PC-9 (cell line): ENCODE measurements at regions not wholly inside any gene's neighbourhood (a gene's known extent, or its start where the extent isn't known, plus 50 kb on each side); places are given as distances from the start of the nearest gene placed in this dataset.

Experiments used
- BruUV-seq: library from RNA; stranded (reverse); fragments of 400-500 nt; replicated peaks from 2 replicates; lab custom pipeline; 2021; lab: Mats Ljungman, UMichigan
- CTCF ChIA-PET: fragments of 300-600 bp; sonication (Branson Sonifier 250); formaldehyde crosslinking; loops from one replicate; lab custom pipeline; 2022; ENCODE audit warnings: antibody characterized with exemption; lab: Charles Lee
- POLR2A ChIA-PET: fragments of 300-600 bp; sonication (Branson Sonifier 250); formaldehyde crosslinking; loops from one replicate; lab custom pipeline; 2022; ENCODE audit warnings: antibody characterized with exemption; ENCODE audit not compliant: unreplicated experiment; lab: Charles Lee
- DNase-seq, 2 experiments: peaks; one replicate each; pipeline versions ENCODE4 v3.0.0 to v3.0.0-alpha.2; 2015 to 2022; ENCODE audit warnings: mixed read lengths in 1 of 2
- H2AFZ ChIP-seq: fragments of 200-600 bp; sonication (generic); 2 replicates; pipeline ENCODE4 v1.8.1; 2017; ENCODE audit warnings: antibody characterized with exemption
- H3F3A ChIP-seq: fragments of 200-600 bp; sonication (generic); 2 replicates; pipeline ENCODE4 v1.8.1; 2017; ENCODE audit warnings: antibody characterized with exemption, mild to moderate bottlenecking, low read depth; ENCODE audit not compliant: insufficient read depth
- H3K27ac ChIP-seq: fragments of 200-600 bp; sonication (generic); 2 replicates; pipeline ENCODE4 v1.6.1; 2016; ENCODE audit warnings: mixed run types
- H3K27me3 ChIP-seq: fragments of 200-600 bp; sonication (generic); 2 replicates; pipeline ENCODE4 v1.6.1; 2016; ENCODE audit warnings: low read depth, mixed run types; ENCODE audit not compliant: insufficient read depth
- H3K36me3 ChIP-seq: fragments of 200-600 bp; sonication (generic); 2 replicates; pipeline ENCODE4 v1.6.1; 2016; ENCODE audit warnings: low read depth, mixed run types
- H3K4me1 ChIP-seq: fragments of 200-600 bp; sonication (generic); replicated peaks from 2 replicates; pipeline ENCODE4 v1.6.1; 2016; ENCODE audit warnings: mixed run types; ENCODE audit not compliant: insufficient read depth
- H3K4me2 ChIP-seq: fragments of 200-600 bp; sonication (generic); 2 replicates; pipeline ENCODE4 v1.6.1; 2017; ENCODE audit warnings: mixed run types
- H3K4me3 ChIP-seq: fragments of 200-600 bp; sonication (generic); 2 replicates; pipeline ENCODE4 v1.6.1; 2016; ENCODE audit warnings: mixed run types
- H3K79me2 ChIP-seq: fragments of 200-600 bp; sonication (generic); 2 replicates; pipeline ENCODE4 v1.6.1; 2017; ENCODE audit warnings: low read depth, mixed run types
- H3K9me2 ChIP-seq: fragments of 200-600 bp; sonication (generic); 2 replicates; pipeline ENCODE4 v1.8.1; 2017; ENCODE audit warnings: mild to moderate bottlenecking; ENCODE audit not compliant: insufficient read depth
- H3K9me3 ChIP-seq: fragments of 200-600 bp; sonication (generic); 2 replicates; pipeline ENCODE4 v1.8.1; 2016; ENCODE audit warnings: low read depth; ENCODE audit not compliant: insufficient read depth
- H4K20me1 ChIP-seq: fragments of 200-600 bp; sonication (generic); 2 replicates; pipeline ENCODE4 v1.8.1; 2017; ENCODE audit not compliant: insufficient read depth
- EZH2 ChIP-seq: fragments of 200-600 bp; sonication (generic); IDR thresholded peaks from 2 replicates; pipeline ENCODE4 v1.8.0; 2017; ENCODE audit warnings: antibody characterized with exemption, low read depth
- intact Hi-C: fragments of 100-400 bp; cut with micrococcal nuclease; formaldehyde crosslinking; loops from one replicate; pipeline ENCODE4 v1.10.0; 2022; ENCODE audit not compliant: unreplicated experiment
- TF ChIP-seq, protein P1 (sequence below): fragments of 200-600 bp; sonication (generic); conservative IDR thresholded peaks from 2 replicates; pipeline ENCODE4 v1.6.1; 2017; ENCODE audit warnings: mixed run types, antibody characterized with exemption, mild to moderate bottlenecking, moderate library complexity

DNA sequence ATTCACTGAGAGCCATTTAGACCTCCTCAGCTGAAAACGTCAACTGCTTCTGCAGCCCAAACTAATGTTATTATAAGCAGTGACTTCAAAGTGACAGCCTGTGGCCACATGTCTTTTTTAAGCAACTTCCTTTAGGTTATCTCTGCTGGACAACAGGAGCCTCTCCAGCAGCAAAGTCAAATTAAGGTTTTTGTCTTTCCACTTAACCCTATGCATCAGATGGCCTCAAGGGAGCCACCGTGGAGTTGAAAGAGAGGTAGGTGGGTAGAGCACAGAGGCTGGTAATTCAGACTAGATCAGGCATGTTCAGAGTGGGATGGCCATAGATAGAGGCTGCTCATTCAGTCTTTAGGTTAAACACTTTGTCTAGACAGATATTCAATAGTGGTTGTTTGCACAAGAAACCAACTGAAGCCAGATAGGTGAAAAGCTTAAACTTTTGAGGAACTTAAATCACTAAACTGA is 300.6 kb upstream of the ECI2 start:
- Histone ChIP-seq H3K79me2 (no peaks in the 10 kb centered on the region), H3K27me3 (no peaks in the 10 kb centered on the region), H3K9me3 (no peaks in the 10 kb centered on the region), H2AFZ (no peak overlapping the region), H3K4me1 (no peaks in the 10 kb centered on the region), H3K4me2 (no peak overlapping the region), H3K4me3 (no peak overlapping the region), H3K27ac (no peak overlapping the region), H4K20me1 (no peaks in the 10 kb centered on the region), H3K9me2 (no peaks in the 10 kb centered on the region), H3K36me3 (no peaks in the 10 kb centered on the region), H3F3A (no peaks in the 10 kb centered on the region)
- DNase-seq: no peak
- no peak for TF ChIP-seq EZH2
- TF ChIP-seq, protein P1, sequence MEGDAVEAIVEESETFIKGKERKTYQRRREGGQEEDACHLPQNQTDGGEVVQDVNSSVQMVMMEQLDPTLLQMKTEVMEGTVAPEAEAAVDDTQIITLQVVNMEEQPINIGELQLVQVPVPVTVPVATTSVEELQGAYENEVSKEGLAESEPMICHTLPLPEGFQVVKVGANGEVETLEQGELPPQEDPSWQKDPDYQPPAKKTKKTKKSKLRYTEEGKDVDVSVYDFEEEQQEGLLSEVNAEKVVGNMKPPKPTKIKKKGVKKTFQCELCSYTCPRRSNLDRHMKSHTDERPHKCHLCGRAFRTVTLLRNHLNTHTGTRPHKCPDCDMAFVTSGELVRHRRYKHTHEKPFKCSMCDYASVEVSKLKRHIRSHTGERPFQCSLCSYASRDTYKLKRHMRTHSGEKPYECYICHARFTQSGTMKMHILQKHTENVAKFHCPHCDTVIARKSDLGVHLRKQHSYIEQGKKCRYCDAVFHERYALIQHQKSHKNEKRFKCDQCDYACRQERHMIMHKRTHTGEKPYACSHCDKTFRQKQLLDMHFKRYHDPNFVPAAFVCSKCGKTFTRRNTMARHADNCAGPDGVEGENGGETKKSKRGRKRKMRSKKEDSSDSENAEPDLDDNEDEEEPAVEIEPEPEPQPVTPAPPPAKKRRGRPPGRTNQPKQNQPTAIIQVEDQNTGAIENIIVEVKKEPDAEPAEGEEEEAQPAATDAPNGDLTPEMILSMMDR: no peak
- BruUV-seq: no TSS peak
- intact Hi-C loops: no loop called here
- ChIA-PET POLR2A (no interaction called here), CTCF (no interaction called here)

DNA sequence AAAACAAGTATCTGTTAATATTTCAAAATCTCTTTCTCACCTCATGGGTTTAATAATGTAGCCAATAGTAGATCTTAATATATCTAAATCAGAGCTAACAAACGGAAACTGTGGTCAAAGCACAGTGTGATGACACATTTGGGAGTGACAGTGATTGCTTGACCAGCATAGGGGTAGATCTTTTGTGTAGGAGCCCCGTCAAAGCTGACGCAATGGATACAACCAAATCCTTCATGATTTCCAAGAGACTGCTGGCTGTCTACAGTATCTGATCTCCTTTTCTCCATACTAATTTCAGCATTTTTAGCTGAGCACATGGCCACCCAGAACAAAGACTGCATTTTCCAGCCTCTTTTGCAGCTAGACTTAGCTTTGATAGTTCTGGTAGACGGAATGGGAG is 299.3 kb upstream of the ECI2 start:
- Histone ChIP-seq H3F3A (no peaks in the 10 kb centered on the region), H3K79me2 (no peaks in the 10 kb centered on the region), H3K4me1 (no peaks in the 10 kb centered on the region), H3K27me3 (no peaks in the 10 kb centered on the region), H2AFZ (no peak overlapping the region), H3K9me3 (no peaks in the 10 kb centered on the region), H3K4me2 (no peak overlapping the region), H3K4me3 (no peak overlapping the region), H3K9me2 (no peaks in the 10 kb centered on the region), H4K20me1 (no peaks in the 10 kb centered on the region), H3K27ac (no peak overlapping the region), H3K36me3 (no peaks in the 10 kb centered on the region)
- POLR2A ChIA-PET: no interaction called here
- DNase-seq: no peak
- CTCF ChIA-PET: no interaction called here
- no TSS peak for BruUV-seq
- intact Hi-C loops: no loop called here
- TF ChIP-seq, protein P1: no peak
- TF ChIP-seq EZH2: no peak

DNA sequence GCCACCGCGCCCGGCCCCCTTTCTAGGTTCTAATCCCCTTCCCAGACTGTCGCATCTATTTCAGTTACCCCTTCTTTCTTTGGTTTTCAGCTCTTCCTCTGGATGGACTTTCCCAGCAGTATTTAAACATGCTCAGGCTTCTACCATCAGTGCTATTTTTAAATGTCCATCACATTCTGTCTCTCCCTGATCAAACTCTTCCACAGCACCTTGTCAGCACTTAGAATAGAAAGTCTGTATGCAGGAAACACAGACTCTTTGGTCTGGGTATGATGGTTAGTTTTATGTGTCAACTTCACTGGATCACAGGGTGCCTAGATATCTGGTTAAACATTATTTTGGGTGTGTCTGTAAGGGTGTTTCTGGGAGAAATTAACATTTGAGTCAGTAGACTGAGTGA is 297.8 kb upstream of the ECI2 start:
- no peaks in the 10 kb centered on the region for H3K36me3 ChIP-seq
- POLR2A ChIA-PET: no interaction called here
- BruUV-seq: no TSS peak
- no peaks in the 10 kb centered on the region for H3K27me3 ChIP-seq
- no peaks in the 10 kb centered on the region for H3K79me2 ChIP-seq
- no peaks in the 10 kb centered on the region for H3K9me2 ChIP-seq
- H3K4me1 ChIP-seq: no peaks in the 10 kb centered on the region
- no peaks in the 10 kb centered on the region for H3F3A ChIP-seq
- H4K20me1 ChIP-seq: no peaks in the 10 kb centered on the region
- CTCF ChIA-PET: no interaction called here
- no peak overlapping the region for H3K4me2 ChIP-seq
- H3K27ac ChIP-seq: no peak overlapping the region
- no peak overlapping the region for H3K4me3 ChIP-seq
- no peaks in the 10 kb centered on the region for H3K9me3 ChIP-seq
- intact Hi-C loops: no loop called here
- no peak for DNase-seq
- TF ChIP-seq, protein P1: no peak
- no peak for TF ChIP-seq EZH2
- no peak overlapping the region for H2AFZ ChIP-seq
